ENCODE measurements at regions not wholly inside any gene's neighbourhood (a gene's known extent, or its start where the extent isn't known, plus 50 kb on each side); places are given as distances from the start of the nearest gene placed in this dataset.

- DNase-seq = no peak
- Histone ChIP-seq H3K9ac (ENCODE audit: insufficient read depth, low read length, poor library complexity, severe bottlenecking) (no peak overlapping the region), H3K27ac (ENCODE audit: low read depth in 1 of 2, low read length in 2 of 2) (no peak overlapping the region), H2AFZ (ENCODE audit: insufficient read depth, low read depth, low read length, poor library complexity, severe bottlenecking) (no peak overlapping the region), H4K20me1 (ENCODE audit: insufficient read depth, low read length) (no peaks in the 10 kb centered on the region), H3K4me3 (replicated peaks in 1 of 3; ENCODE audit: low read depth in 2 of 3, low read length in 3 of 3) (no peak overlapping the region), H3K4me1 (ENCODE audit: control insufficient read depth in 1 of 2, insufficient read depth in 2 of 2, low read length in 2 of 2) (no peaks in the 10 kb centered on the region), H3K27me3 (ENCODE audit: control insufficient read depth in 2 of 2, insufficient read depth in 2 of 2, low read length in 2 of 2) (no peaks in the 10 kb centered on the region), H3K4me2 (replicated peaks; ENCODE audit: extremely low read depth, low read length, poor library complexity, severe bottlenecking) (no peak overlapping the region), H3K36me3 (replicated peaks in 1 of 2; ENCODE audit: control insufficient read depth in 1 of 2, insufficient read depth in 2 of 2, low read length in 2 of 2) (no peaks in the 10 kb centered on the region), H3K9me3 (replicated peaks in 1 of 2; ENCODE audit: control insufficient read depth in 1 of 2, insufficient read depth in 1 of 2, low read length in 2 of 2) (peaks cover 0 to 2% of the 10 kb centered on the region in 2 donors), H3K79me2 (ENCODE audit: insufficient read depth, low read length) (no peaks in the 10 kb centered on the region)
- Mint-ChIP-seq H3K27ac (no peak overlapping the region), H3K9me3 (peaks cover 0 to 7% (median 0%) of the 10 kb centered on the region in 7 donors), H3K27me3 (ENCODE audit: low read depth in 3 of 3) (peaks cover 0 to 3% (median 0%) of the 10 kb centered on the region in 3 donors), H3K36me3 (no peaks in the 10 kb centered on the region), H3K4me3 (no peak overlapping the region), H3K4me1 (no peaks in the 10 kb centered on the region)
- TF ChIP-seq, protein P1, sequence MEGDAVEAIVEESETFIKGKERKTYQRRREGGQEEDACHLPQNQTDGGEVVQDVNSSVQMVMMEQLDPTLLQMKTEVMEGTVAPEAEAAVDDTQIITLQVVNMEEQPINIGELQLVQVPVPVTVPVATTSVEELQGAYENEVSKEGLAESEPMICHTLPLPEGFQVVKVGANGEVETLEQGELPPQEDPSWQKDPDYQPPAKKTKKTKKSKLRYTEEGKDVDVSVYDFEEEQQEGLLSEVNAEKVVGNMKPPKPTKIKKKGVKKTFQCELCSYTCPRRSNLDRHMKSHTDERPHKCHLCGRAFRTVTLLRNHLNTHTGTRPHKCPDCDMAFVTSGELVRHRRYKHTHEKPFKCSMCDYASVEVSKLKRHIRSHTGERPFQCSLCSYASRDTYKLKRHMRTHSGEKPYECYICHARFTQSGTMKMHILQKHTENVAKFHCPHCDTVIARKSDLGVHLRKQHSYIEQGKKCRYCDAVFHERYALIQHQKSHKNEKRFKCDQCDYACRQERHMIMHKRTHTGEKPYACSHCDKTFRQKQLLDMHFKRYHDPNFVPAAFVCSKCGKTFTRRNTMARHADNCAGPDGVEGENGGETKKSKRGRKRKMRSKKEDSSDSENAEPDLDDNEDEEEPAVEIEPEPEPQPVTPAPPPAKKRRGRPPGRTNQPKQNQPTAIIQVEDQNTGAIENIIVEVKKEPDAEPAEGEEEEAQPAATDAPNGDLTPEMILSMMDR (IDR thresholded peaks at IDR 0.05) = no peak
- intact Hi-C loops (cut with micrococcal nuclease) = no loop called here
- WGBS (ENCODE audit: insufficient coverage) = 80% methylated on average over 1 of the region's 4 CpGs
Observed at GRCh38 chr3:76864355-76864754, 175.5 kb upstream of the ROBO2 start.

- Histone ChIP-seq H3K27me3 (ENCODE audit: control insufficient read depth in 2 of 2, insufficient read depth in 2 of 2, low read length in 2 of 2) (no peaks in the 10 kb centered on the region), H3K79me2 (ENCODE audit: insufficient read depth, low read length) (no peaks in the 10 kb centered on the region), H3K4me1 (ENCODE audit: control insufficient read depth in 1 of 2, insufficient read depth in 2 of 2, low read length in 2 of 2) (no peaks in the 10 kb centered on the region), H3K9me3 (replicated peaks in 1 of 2; ENCODE audit: control insufficient read depth in 1 of 2, insufficient read depth in 1 of 2, low read length in 2 of 2) (peaks cover 0 to 6% of the 10 kb centered on the region in 2 donors), H2AFZ (ENCODE audit: insufficient read depth, low read depth, low read length, poor library complexity, severe bottlenecking) (no peak overlapping the region), H3K9ac (ENCODE audit: insufficient read depth, low read length, poor library complexity, severe bottlenecking) (no peak overlapping the region), H4K20me1 (ENCODE audit: insufficient read depth, low read length) (no peaks in the 10 kb centered on the region), H3K4me3 (replicated peaks in 1 of 3; ENCODE audit: low read depth in 2 of 3, low read length in 3 of 3) (no peak overlapping the region), H3K36me3 (replicated peaks in 1 of 2; ENCODE audit: control insufficient read depth in 1 of 2, insufficient read depth in 2 of 2, low read length in 2 of 2) (no peaks in the 10 kb centered on the region), H3K27ac (ENCODE audit: low read depth in 1 of 2, low read length in 2 of 2) (no peak overlapping the region), H3K4me2 (replicated peaks; ENCODE audit: extremely low read depth, low read length, poor library complexity, severe bottlenecking) (no peak overlapping the region)
- no CpG with 5 or more reads among the region's 5 CpGs for WGBS (ENCODE audit: insufficient coverage)
- H3K27ac Mint-ChIP-seq = no peak overlapping the region
- intact Hi-C loops (cut with micrococcal nuclease) = no loop called here
- no peaks in the 10 kb centered on the region for H3K4me1 Mint-ChIP-seq
- no peaks in the 10 kb centered on the region for H3K36me3 Mint-ChIP-seq
- H3K4me3 Mint-ChIP-seq = no peak overlapping the region
- no peaks in the 10 kb centered on the region for H3K27me3 Mint-ChIP-seq (ENCODE audit: low read depth in 3 of 3)
- no peak for DNase-seq
- TF ChIP-seq, protein P1 (IDR thresholded peaks at IDR 0.05) = no peak
- H3K9me3 Mint-ChIP-seq = peaks cover 0 to 7% (median 0%) of the 10 kb centered on the region in 7 donors
Observed at GRCh38 chr3:76866729-76867408, 173.0 kb upstream of the ROBO2 start.
